ENCODE measurements at regions not wholly inside any gene's neighbourhood (a gene's known extent, or its start where the extent isn't known, plus 50 kb on each side); places are given as distances from the start of the nearest gene placed in this dataset.
"Not testable (repeated sequence)": the region's sequence is repeated elsewhere in the genome, so short reads cannot be mapped to it uniquely, and the experiment has no call there.

DNA sequence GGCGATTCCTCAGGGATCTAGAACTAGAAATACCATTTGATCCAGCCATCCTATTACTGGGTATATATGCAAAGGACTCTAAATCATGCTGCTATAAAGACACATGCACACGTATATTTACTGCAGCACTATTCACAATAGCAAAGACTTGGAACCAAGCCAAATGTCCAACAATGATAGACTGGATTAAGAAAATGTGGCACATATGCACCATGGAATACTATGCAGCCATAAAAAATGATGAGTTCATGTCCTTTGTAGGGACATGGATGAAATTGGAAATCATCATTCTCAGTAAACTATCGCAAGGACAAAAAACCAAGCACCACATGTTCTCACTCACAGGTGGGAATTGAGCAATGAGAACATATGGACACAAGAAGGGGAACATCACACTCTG is 93.1 kb upstream of the NT5E start:
- DNase-seq, result not testable (repeated sequence)

DNA sequence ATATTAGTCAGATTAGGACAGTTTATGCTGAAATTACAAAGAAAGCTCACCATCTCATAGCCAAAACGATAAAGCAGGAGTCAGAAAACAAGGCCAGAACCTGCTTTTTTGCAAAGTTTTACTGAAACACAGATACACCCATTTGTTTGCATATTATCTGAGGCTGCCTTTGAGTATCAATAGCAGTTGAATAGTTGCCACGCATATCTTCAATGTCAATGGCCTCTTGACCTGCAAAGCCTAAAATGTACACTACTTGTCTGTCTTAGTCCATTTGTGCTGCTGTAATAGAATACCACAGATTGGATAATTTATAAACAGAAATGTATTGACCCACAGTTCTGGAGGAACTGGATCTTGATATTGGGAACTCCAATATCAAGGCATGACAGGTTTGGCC is 94.1 kb upstream of the NT5E start:
- DNase-seq, result no peak

DNA sequence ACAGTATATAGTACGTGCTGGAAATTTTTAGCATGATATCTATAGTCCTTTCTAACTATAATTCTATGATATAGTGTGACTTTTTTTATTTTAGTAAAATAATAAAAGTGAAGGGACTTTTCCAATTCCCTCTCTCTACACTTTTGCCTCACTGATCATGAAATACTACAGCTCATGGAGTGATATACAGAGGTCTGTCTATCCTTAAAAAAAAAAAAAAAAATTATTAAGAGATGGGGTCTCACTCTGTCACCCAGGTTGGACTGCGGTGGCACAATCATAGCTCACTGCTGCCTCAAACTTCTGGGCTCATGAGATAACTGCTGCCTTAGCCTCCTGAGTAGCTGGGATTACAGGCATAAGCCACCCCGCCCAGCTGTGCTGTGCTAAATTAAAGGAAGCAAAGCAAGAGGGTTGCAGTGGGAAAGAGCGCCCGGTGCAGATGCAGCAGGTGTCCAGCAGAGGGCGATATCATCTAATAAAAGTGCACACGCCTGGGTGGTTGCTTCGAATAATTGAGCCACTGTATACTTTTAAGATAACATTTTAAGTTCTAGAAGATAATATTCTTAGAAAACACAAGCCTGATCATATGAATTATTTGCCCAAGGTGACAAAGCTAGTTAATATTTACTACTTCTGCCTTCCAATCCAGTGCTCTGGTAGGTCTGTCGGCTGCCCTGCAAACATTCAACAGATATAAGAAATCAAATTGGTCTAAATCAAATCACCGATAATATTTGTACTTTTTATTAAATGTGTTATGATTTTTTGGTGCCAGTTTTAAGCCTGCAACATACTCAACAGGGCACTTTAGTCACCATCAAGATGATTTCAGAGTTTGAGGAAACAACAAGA is 94.9 kb upstream of the NT5E start:
- DNase-seq, result peak; percentile 3

DNA sequence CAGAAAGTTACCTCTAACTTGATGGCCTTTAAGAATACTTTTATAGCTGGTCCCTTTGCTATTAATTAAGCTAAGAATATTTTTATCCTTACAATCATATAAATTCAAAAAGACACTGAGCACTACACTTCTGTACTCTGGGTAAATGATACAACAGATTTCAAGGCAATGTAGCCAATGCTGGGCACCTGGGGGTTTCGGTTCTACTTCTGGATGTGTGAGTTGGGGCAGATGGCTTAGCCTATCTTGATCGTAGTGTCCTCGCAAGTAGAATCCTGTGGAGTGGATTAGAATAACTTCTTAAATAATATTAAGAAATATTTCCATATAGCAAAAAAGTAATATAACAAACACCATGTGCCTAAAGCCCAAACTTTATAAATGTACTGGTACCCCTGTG is 96.9 kb upstream of the NT5E start:
- DNase-seq, result no peak

DNA sequence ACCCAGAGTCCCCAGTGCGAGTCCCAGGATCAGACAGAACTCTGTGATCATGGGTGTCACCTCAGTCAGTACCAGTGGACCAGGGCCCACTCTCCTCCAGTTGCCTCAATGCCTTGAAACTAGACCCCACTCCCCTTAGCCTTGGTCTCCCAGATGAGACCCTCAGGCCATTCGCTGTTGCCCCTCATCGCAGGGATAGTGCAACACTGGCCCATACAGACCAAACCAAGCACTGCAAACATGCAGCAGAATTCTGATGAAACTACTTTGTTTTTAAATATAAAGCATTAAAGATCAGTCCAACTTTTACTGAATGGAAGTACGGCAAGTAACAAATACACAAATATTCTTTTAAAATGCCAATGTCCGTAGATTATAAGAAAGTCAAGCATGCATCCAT is 101.2 kb upstream of the NT5E start:
- no peak for DNase-seq

DNA sequence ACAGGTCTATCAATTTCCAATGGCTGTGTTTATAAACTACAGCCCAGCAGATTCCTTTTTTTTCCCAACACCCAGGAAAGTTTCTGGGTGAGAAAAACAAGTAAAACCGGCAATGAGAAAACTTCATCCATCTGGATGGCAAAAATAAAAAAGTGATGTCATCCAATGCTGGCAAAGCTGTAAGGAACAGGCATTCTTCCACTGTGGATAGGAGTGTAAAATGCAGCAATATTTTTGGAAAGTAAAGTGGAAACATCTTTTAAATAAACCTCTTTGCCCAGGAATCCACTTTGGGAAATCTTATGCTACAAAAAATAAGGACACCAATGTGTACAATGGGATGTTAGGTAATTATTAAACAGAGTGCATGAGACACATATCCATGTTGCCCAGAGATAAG is 102.1 kb upstream of the NT5E start:
- DNase-seq, result no peak

DNA sequence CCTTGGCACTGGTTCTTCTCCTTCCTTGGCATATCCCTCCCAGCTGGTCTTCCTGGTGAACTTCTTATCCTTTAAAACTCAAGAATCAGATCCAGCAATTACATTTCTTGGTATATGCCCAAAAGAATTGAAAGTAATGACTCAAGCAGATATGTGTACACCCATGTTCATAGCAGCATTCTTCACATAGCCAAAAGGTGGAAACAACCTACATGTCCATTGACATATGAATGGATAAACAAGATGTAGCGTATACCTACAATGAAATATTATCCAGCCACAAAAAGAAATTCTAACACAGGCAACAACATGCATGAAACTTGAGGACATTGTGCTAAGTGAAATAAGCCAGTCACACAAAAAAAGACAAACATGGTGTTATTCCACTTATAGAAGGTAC is 103.7 kb upstream of the NT5E start:
- no peak for DNase-seq

DNA sequence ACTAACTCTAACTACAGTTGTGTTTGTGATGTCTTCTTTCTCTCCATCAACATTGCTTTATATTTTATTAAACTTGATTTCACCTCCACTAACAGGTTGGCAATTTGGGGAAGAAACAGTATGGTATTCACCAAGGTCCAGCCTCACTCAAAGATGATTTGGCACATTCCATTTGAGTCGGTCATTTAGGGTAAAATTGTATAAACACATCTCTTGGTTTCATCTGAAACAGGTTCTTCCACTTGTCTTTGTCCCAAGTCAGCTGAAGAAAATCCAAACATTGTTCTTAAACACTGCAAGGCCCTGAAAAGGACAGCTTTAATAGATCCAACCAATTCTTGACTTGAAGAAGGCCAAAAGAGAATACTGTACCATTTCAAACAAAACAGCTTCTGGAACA is 104.9 kb upstream of the NT5E start:
- no peak for DNase-seq

DNA sequence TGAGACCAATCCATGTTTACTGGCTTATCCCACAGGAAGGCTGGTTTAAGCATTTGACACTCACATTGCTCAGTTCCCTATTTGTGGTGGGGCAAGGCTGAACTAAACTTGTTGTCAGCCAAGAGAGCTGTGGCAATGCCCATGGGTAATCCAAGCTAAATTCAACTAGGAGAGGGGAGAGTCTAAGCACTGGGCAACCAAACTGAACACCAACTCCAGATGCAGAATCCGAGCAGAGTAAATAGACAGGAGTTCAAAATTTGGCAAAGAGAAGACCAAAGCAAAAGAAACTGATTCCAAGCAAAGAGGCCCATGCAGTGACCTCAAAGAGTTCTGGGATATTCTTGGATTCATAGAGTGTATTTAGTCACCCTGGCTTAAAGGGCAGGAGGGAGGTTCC is 106.5 kb upstream of the NT5E start:
- no peak for DNase-seq

DNA sequence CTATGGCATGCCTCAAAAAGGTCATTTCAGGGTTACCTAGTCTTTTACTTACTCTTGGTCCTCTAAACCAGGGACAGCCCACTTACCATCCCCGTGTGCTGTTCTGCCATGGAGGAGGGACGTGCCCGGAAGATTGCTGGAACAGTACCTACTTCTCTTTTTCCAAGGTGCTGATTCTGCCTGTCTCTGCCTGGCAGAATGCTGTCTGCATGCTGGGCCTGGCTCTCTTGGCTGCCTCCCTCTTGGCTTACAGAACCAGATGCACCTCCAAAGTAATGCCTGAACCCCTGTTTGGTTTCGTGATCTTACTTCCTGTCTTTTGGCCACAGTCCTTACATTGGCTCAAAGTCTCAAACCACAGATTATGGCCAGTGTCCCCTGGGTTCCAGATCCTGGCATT is 120.7 kb upstream of the NT5E start:
- DNase-seq, result no peak

DNA sequence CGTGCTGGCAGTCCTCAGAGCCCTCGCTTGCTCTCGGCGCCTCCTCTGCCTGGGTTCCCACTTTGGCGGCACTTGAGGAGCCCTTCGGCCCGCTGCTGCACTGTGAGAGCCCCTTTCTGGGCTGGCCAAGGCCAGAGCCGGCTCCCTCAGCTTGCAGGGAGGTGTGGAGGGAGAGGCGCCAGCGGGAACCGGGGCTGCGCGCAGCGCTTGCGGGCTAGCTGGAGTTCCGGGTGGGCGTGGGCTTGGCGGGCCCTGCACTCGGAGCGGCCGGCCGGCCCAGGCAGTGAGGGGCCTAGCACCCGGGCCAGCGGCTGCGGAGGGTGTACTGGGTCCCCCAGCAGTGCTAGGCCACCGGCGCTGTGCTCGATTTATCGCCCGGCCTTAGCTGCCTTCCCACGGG is 124.1 kb upstream of the NT5E start:
- not testable (repeated sequence) for DNase-seq

DNA sequence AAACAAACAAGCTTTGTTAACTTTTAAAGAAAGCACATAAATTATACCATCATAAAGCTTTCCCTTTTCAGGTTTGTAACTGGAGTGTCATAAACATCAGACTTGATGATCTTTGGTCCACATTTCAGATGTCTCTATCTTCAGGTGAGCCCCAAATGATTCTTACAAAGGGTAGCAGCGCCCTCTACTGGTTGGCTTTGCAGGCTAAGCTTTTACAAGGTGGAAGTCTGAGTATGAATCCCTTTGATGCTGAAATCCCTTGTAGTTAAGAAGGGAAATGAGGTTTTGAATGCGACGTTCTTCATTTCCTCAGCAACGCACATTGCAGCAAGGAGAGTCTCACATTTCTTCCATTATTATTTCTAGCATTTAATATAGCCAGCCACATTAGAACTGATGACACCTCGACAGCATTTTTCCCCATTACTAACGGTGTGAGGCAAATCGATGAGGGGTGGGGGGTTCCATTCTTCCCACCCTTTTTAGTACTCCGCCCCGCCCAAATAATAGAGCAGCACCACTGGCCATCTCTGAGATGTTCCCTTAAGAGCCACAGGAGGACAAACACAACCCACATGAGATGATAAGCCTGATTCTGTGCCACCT is 126.3 kb upstream of the NT5E start:
- DNase-seq, result peak; percentile 33

DNA sequence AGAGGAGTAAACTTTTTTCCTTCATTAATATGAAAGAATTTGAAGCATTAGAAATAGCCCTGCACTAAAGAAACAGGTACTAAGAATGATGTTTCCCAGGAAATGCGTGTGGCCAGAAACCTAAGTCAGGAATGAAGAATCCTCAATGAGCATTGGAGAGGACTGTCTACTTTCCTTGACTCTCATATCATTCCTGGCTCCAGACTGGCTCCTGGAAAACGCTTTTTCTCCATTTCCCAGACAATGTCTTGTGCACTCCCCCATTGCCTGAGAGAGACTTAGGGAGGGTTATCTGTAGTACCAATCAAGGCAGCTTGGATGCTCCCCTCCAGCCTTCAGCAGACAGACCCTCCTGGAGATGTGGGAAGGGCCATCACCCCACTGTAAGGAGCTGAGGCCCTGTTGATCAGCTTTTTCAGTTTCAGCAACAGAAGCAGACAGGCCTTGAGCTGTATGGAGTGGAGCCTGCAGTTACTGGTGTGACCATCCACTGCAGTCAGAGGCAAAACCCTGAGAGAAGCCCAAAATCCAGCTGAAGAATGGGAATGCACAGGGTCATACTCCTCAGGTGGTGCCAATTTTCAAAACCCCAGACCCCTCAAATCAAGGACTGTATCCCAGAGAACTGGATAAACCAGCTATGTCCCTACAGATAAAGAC is 127.3 kb upstream of the NT5E start:
- DNase-seq, result no peak

DNA sequence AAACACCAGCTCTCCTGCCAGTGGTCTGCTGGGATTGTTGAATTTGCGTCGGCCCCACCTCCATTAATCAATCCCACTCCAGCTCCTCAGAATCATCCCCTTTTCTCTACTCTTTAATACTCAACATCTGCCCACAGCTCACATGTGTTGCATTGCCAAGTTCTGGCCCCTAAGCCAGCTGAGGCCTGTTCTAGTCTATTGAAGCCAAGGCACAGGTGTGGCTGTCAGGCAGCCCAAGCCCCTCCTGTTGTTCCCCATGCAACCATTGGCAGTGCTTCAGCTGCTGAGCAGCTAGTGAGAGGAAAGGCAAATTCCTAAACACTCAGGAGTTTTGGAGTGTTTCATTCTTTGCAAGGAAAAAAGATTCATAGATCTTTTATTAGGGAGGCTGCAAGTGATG is 128.0 kb upstream of the NT5E start:
- no peak for DNase-seq

DNA sequence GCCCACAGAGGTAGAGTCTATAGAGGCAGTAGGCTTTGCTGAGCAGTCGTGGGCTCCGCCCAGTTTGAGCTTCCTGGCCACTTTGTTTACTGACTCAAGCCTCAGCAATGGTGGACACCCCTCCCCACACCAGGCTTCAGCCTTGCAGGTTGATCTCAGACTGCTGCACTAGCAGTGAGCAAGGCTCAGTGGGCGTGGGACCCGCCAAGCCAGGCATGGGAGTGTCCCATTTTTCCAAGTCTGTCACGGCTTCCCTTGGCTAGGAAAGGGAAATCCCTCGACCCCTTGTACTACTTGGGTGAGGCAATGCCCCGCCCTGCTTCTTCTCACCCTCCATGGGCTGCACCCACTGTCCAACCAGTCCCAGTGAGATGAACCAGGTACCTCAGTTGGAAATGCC is 135.3 kb upstream of the NT5E start:
- no peak for DNase-seq

DNA sequence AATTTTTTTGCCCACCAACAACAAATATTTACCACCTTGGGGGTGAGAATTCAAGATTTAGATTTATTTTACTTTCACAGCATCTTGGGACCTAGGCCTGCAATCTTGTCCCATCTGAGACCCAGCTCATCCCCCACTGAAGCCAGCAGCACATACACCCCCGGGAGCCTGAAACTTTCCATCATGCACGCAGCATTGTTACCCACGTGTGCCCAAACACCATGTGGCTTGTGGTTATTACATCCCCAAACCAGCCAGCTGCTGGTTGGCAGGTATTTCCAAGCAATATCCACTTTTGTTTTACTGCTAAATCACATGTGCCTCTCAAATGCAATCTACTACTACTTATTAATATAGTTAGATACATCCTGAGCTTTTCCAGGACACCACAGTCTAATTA is 149.3 kb upstream of the NT5E start:
- DNase-seq, result no peak

DNA sequence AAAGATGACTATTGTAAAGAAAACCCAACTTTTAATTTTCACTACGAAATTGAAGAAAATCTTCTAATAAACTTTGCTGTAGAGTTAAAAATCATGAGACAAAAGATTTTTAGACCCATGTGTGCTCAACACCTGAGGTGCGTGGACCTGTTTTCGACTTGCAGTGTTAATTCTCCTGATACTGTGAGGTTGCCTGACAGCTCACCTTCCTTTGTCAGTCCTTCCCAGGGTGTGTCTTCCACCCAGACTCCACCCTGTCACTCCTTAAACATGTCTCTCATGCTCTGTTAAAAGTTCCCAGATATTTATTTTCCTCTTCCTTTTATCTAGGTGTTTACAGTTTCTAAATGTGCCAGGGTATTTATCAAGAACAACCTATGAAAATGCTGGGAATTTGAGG is 151.3 kb upstream of the NT5E start:
- DNase-seq, result no peak

DNA sequence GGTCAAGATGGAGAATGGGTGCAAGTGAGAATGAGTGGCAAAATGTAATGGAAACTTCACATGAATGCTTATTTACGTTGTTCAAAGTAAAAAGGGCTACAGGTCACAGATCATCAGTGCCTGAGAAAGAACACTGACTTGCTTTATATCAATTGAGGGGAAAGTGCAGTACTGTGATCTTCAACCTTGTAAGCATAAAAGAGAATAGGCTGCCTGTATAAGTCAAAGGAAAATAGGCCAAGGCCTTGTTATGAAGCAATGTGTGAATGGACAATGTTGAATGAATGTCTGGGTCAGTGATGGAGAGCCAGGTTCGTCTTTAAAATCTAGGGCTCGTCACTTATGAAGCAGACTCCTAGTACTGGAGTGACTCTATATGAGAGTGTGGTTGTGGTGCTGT is 158.6 kb upstream of the NT5E start:
- DNase-seq, result no peak

DNA sequence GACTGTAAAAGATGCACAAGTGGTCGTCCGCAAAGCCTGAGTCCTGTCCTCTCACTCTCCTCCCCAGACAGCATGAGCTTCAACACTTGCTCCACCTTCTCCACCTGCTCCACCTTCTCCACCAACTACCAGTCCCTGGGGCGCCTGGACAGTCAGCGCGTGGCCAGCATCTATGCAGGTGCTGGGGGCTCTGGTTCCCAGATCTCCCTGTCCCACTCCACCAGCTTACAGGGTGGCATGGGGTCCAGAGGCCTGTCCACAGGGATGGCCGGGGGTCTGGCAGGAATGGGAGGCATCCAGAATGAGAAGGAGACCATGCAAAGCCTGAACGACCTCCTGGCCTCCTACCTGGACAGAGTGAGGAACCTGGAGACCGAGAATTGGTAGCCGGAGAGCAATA is 162.2 kb upstream of the NT5E start:
- DNase-seq, result no peak

DNA sequence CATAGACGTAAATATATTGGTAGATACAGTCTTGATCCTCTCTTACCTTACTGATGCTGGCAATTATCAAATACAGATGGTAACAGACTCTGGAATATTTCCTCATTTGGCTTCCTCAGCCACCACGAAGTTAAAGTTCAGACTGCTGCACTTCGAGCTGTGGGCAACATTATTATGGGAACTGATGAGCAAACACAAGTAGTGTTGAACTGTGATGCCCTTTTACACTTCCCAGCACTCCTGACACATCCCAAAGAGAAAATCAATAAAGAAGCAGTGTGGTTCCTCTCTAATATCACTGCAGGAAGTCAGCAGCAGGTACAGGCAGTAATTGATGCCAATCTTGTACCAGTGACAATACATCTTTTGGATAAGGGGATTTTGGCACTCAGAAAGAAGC is 162.7 kb upstream of the NT5E start:
- no peak for DNase-seq

DNA sequence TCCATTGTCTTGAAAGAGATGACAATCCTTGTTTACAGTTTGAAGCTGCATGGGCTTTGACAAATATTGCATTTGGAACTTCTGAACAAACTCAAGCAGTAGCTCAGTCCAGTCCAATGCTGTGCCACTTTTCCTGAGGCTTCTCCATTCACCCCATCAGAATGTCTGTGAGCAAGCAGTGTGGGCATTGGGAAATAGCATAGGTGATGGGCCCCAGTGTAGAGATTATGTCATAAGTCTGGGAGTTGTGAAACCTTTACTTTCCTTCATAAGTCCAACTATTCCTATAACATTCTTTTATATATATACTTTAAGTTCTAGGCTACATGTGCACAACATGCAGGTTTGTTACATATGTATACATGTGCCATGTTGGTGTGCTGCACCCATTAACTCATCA is 163.4 kb upstream of the NT5E start:
- DNase-seq, result not testable (repeated sequence)

DNA sequence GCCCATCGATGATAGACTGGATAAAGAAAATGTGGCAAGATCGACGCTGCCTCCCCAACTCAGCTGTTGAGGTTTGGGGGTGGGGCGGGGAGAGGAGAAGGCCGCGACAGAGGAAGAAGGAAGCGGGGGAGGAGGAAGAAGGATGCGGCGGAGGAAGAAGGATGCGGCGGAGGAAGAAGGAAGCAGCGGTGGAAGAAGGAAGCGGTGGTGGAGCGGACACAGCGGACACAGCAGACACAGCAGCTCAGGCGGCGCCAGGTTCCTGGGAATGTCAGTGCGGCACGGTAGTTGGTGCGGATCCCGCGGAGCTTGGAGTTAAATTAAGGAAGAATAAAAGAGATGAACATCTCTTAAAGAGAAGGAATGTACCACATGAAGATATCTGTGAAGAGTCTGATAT is 163.9 kb upstream of the NT5E start:
- DNase-seq, result no peak

DNA sequence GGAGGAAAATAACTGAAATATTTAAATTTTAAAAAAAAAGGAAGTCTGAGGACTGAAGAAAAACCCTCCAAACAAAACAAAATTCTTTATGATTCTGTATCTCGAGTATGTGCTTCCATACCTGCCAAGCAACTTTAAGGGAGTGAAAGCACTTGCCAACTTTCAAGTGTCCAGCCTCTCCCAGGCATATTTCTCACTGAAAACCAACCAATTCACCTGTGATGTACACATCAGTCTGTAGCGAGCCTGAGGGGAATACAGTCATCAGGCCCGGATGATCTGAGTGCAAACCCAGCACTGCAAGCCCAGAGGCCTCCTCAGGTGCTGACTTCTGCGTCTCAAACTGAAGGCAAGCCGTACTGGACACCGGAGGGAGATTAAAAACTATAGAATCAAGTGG is 164.8 kb upstream of the NT5E start:
- DNase-seq, result no peak

DNA sequence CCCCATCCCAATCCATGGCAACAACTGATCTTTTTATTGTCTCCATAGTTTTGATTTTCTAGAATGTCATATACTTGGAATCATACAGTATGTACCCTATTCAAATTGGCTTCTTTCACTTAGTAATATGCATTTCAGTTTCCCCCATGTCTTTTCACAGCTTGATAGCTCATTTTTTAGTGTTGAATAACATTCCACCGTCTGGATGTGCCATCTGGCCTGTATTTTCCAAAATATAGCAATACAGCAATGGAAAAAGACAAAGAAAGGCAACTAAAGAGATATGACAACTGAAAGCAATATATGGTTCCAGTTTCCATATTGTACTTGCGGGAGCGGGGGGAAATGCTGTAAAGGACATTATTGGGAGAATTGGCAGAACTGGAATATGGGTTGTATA is 166.4 kb upstream of the NT5E start:
- DNase-seq, result no peak

Measured in NCI-H2107 (cell line).